ENCODE measurements at regions not wholly inside any gene's neighbourhood (a gene's known extent, or its start where the extent isn't known, plus 50 kb on each side); places are given as distances from the start of the nearest gene placed in this dataset.

DNA sequence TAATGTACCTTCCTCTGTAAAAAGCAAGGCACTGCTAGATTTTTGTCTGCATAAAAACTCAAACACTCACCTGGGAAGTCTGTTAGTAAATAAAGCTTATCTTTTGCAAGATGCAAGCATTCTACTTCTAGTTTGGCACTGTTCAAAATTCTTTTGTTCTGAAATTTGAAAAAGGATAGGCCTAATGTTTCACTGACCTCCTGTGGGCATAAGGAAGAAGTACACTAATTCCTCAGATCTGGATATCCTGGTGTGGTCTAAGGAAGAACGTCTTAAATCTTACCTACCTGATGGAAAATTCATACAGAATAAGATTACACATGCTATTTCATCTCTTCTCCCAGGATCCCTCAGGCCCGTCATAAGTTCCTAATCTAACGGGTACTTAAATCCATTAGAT, 93.5 kb upstream of the CAMK1G start:
- H3K9me3 ChIP-seq (ENCODE audit: control insufficient read depth, insufficient read depth, low read length): no peaks in the 10 kb centered on the region
- no peak overlapping the region for H3K9ac ChIP-seq (ENCODE audit: low read depth, low read length)
- no peaks in the 10 kb centered on the region for H3K36me3 ChIP-seq (ENCODE audit: control insufficient read depth, insufficient read depth, low read length)
- no peaks in the 10 kb centered on the region for H3K4me1 ChIP-seq (ENCODE audit: control insufficient read depth, insufficient read depth, low read length)
- no peak overlapping the region for H3K4me3 ChIP-seq (ENCODE audit: low read depth, low read length)
- no peaks in the 10 kb centered on the region for H3K27me3 ChIP-seq (ENCODE audit: control insufficient read depth, insufficient read depth, low read length)

DNA sequence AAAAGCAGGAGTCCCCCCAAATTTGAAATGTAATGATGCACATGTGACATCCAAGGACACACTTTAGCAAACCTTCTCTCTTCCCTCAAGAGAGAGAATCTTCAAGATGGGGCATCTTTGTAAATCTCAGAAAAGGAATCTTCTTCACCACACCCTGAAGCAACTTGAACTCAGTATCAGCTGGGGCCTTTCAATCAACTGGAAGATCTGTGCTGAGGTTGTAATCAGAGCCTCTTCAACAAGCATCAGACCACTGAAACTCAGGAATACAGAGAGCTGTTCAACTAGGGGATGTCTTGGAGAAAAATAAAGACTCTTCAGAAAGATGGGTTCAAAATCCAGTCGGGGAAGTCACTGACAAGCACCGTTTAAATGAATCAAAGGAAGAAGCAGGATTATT, 92.5 kb upstream of the CAMK1G start:
- Histone ChIP-seq H3K36me3 (ENCODE audit: control insufficient read depth, insufficient read depth, low read length) (no peaks in the 10 kb centered on the region), H3K27me3 (ENCODE audit: control insufficient read depth, insufficient read depth, low read length) (no peaks in the 10 kb centered on the region), H3K9me3 (ENCODE audit: control insufficient read depth, insufficient read depth, low read length) (no peaks in the 10 kb centered on the region), H3K4me1 (ENCODE audit: control insufficient read depth, insufficient read depth, low read length) (no peaks in the 10 kb centered on the region), H3K9ac (ENCODE audit: low read depth, low read length) (no peak overlapping the region), H3K4me3 (ENCODE audit: low read depth, low read length) (no peak overlapping the region)

DNA sequence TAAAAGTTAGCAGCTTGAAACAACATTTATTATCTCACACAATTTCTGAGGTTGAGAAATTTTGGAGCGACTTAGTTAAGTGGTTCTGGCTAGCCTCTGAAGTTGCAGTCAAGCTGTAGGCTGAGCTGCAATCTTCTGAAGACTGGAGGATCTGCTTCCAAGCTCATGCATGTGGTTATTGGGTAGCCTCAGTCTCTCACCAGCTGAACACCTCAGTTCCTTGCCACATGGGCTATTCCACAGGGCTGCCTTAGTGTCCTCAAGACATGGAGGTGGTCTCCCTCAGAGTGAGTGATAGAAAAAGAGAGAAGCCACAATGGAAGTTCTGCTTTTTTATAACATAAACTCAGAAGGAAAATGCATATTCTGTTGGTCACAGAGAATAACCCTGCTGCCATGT, 92.0 kb upstream of the CAMK1G start:
- Histone ChIP-seq H3K4me3 (ENCODE audit: low read depth, low read length) (no peak overlapping the region), H3K4me1 (ENCODE audit: control insufficient read depth, insufficient read depth, low read length) (no peaks in the 10 kb centered on the region), H3K9me3 (ENCODE audit: control insufficient read depth, insufficient read depth, low read length) (no peaks in the 10 kb centered on the region), H3K9ac (ENCODE audit: low read depth, low read length) (no peak overlapping the region), H3K27me3 (ENCODE audit: control insufficient read depth, insufficient read depth, low read length) (no peaks in the 10 kb centered on the region), H3K36me3 (ENCODE audit: control insufficient read depth, insufficient read depth, low read length) (no peaks in the 10 kb centered on the region)

DNA sequence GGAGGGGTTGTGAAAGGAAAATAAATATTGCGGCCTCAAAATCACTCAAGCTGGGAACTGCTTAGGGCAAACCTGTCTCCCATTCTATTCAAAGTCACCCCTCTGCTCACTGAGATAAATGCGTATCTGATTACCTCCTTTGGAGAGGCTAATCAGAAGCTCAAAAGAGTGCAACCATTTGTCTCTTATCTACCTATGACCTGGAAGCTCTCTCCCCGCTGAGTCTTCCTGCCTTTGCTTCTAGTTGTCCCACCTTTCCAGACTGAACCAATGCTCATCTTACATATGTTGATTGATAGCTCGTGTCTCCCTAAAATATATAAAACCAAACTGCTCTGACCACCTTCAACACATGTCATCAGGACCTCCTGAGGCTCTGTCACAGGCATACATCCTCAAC, 91.6 kb upstream of the CAMK1G start:
- no peak overlapping the region for H3K4me3 ChIP-seq (ENCODE audit: low read depth, low read length)

DNA sequence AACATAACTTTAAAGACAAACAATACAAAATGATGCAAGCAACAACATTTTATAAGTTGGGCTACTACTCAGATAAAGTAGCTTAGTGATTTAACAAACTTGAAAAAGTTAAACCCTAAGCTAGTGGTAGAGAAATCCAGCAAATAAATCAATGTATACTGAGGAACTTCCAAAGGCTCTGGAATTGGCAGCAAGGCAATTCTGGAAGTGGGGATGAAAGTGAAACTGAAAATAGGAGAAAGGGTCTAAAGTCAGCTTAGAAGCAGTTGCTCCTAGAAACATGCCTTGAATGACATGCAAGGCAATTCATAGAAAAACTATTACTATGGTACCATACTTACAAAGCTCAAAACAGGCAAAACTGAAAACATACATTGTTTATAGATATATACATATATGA, 90.0 kb upstream of the CAMK1G start:
- Histone ChIP-seq H3K36me3 (ENCODE audit: control insufficient read depth, insufficient read depth, low read length) (no peaks in the 10 kb centered on the region), H3K9ac (ENCODE audit: low read depth, low read length) (no peak overlapping the region), H3K27me3 (ENCODE audit: control insufficient read depth, insufficient read depth, low read length) (no peaks in the 10 kb centered on the region), H3K9me3 (ENCODE audit: control insufficient read depth, insufficient read depth, low read length) (no peaks in the 10 kb centered on the region), H3K4me1 (ENCODE audit: control insufficient read depth, insufficient read depth, low read length) (no peaks in the 10 kb centered on the region), H3K4me3 (ENCODE audit: low read depth, low read length) (no peak overlapping the region)

More for the DNA sequence above, 91.6 kb upstream of the CAMK1G start:
- Histone ChIP-seq H3K27me3 (ENCODE audit: control insufficient read depth, insufficient read depth, low read length) (no peaks in the 10 kb centered on the region), H3K36me3 (ENCODE audit: control insufficient read depth, insufficient read depth, low read length) (no peaks in the 10 kb centered on the region), H3K4me1 (ENCODE audit: control insufficient read depth, insufficient read depth, low read length) (no peaks in the 10 kb centered on the region), H3K9ac (ENCODE audit: low read depth, low read length) (no peak overlapping the region), H3K9me3 (ENCODE audit: control insufficient read depth, insufficient read depth, low read length) (no peaks in the 10 kb centered on the region)

DNA sequence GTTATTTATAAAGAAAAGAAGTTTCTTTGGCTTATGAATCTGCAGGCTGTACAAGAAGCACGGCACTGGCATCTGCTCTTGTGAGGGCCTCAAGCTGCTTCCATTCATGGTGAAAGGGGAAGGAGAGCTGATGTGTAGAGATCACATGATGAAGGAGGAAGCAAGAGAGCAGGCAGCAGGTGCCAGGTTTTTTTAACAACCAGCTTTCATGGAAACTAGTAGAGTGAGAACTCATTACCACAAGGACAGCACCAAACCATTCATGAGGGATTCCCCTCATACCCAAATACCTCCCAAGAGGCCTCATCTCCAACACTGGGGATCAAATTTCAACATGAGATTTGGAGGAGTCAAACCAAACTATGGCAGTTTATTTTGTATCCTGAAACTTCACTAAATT, 85.8 kb upstream of the CAMK1G start:
- no peaks in the 10 kb centered on the region for H3K36me3 ChIP-seq (ENCODE audit: control insufficient read depth, insufficient read depth, low read length)
- no peak overlapping the region for H3K9ac ChIP-seq (ENCODE audit: low read depth, low read length)
- no peak overlapping the region for H3K4me3 ChIP-seq (ENCODE audit: low read depth, low read length)
- no peaks in the 10 kb centered on the region for H3K27me3 ChIP-seq (ENCODE audit: control insufficient read depth, insufficient read depth, low read length)
- H3K4me1 ChIP-seq (ENCODE audit: control insufficient read depth, insufficient read depth, low read length): no peaks in the 10 kb centered on the region
- no peaks in the 10 kb centered on the region for H3K9me3 ChIP-seq (ENCODE audit: control insufficient read depth, insufficient read depth, low read length)

DNA sequence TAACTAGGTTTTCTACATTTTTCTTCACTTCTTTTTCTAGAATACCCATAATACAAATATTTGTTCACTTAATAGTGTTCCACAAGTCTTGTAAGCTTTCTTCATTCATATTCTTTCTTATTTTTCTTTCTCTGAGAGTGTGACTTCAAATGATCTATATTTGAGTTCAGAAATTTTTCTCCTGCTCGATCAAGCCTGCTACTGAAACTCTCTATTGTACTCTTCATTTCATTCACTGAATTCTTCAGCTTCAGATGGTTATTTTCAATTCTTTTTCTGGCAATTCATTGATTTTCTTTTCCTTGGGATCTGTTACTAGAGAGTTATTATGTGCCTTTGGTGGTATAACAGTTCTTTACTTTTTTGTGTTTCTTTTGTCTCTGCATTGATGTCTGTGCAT, 82.5 kb upstream of the CAMK1G start:
- no peaks in the 10 kb centered on the region for H3K4me1 ChIP-seq (ENCODE audit: control insufficient read depth, insufficient read depth, low read length)
- no peaks in the 10 kb centered on the region for H3K36me3 ChIP-seq (ENCODE audit: control insufficient read depth, insufficient read depth, low read length)
- no peaks in the 10 kb centered on the region for H3K9me3 ChIP-seq (ENCODE audit: control insufficient read depth, insufficient read depth, low read length)
- no peak overlapping the region for H3K9ac ChIP-seq (ENCODE audit: low read depth, low read length)
- H3K27me3 ChIP-seq (ENCODE audit: control insufficient read depth, insufficient read depth, low read length): no peaks in the 10 kb centered on the region
- no peak overlapping the region for H3K4me3 ChIP-seq (ENCODE audit: low read depth, low read length)

DNA sequence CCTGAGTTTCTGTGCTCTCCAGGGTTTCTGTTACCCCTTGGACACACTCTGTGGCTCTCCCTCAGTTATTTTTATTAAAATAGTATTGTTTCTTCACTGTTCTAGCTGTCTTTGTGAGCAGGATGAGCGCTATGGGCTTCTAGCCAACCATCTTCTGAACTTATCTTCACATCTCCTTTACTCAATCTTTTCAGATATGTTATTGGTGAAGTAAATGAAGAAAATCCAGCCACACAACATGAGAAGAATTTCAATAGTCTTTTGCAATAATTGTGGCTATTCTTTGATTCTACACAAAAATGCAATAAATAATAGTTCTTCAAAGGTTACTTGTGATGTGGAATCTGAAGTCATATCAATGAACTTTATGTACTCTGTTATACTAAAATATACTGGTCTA, 80.3 kb upstream of the CAMK1G start:
- H3K27me3 ChIP-seq (ENCODE audit: control insufficient read depth, insufficient read depth, low read length): no peaks in the 10 kb centered on the region
- no peak overlapping the region for H3K4me3 ChIP-seq (ENCODE audit: low read depth, low read length)
- H3K9ac ChIP-seq (ENCODE audit: low read depth, low read length): no peak overlapping the region
- H3K4me1 ChIP-seq (ENCODE audit: control insufficient read depth, insufficient read depth, low read length): no peaks in the 10 kb centered on the region
- no peaks in the 10 kb centered on the region for H3K36me3 ChIP-seq (ENCODE audit: control insufficient read depth, insufficient read depth, low read length)
- H3K9me3 ChIP-seq (ENCODE audit: control insufficient read depth, insufficient read depth, low read length): no peaks in the 10 kb centered on the region

DNA sequence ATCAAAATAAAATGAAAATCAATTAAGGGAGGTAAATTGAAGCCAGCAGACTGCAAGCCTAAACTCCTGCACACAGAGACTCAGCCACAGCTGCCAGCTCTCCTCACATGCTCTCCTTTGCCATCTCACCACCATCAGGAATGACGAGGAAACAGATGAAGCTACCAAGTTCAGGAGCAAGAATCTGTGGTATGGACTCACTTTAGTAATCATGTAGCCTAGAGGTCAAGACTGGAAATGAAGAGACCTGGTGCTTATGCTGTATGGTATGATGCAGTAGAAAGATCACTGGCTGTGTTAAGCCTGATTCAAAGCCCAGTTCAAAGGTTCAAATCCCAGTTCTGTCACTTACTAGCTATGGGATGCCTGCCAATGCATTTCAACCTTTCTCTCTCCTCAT, 78.9 kb upstream of the CAMK1G start:
- Histone ChIP-seq H3K36me3 (ENCODE audit: control insufficient read depth, insufficient read depth, low read length) (no peaks in the 10 kb centered on the region), H3K27me3 (ENCODE audit: control insufficient read depth, insufficient read depth, low read length) (no peaks in the 10 kb centered on the region), H3K4me1 (ENCODE audit: control insufficient read depth, insufficient read depth, low read length) (no peaks in the 10 kb centered on the region), H3K9me3 (ENCODE audit: control insufficient read depth, insufficient read depth, low read length) (no peaks in the 10 kb centered on the region), H3K9ac (ENCODE audit: low read depth, low read length) (no peak overlapping the region), H3K4me3 (ENCODE audit: low read depth, low read length) (no peak overlapping the region)

DNA sequence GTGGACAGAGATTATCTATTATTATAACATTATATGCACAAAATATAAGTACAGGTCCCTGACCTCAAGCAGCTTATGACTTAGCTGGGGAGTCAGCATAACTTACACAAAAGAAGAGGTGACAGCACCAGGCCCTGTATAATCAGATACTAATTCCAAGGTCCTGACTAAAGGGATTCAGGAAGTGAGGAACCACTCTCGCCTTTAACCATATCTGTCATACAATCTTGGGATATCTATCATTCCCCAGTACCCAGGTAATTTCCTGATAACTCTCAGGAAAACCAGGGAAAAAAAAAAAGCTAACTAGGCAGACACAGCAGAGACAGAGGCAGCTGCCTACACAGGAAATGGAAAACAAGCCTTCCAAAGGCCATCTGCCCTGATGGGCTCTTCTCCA, 78.5 kb upstream of the CAMK1G start:
- Histone ChIP-seq H3K4me1 (ENCODE audit: control insufficient read depth, insufficient read depth, low read length) (no peaks in the 10 kb centered on the region), H3K36me3 (ENCODE audit: control insufficient read depth, insufficient read depth, low read length) (no peaks in the 10 kb centered on the region), H3K9ac (ENCODE audit: low read depth, low read length) (no peak overlapping the region), H3K27me3 (ENCODE audit: control insufficient read depth, insufficient read depth, low read length) (no peaks in the 10 kb centered on the region), H3K9me3 (ENCODE audit: control insufficient read depth, insufficient read depth, low read length) (no peaks in the 10 kb centered on the region), H3K4me3 (ENCODE audit: low read depth, low read length) (no peak overlapping the region)

DNA sequence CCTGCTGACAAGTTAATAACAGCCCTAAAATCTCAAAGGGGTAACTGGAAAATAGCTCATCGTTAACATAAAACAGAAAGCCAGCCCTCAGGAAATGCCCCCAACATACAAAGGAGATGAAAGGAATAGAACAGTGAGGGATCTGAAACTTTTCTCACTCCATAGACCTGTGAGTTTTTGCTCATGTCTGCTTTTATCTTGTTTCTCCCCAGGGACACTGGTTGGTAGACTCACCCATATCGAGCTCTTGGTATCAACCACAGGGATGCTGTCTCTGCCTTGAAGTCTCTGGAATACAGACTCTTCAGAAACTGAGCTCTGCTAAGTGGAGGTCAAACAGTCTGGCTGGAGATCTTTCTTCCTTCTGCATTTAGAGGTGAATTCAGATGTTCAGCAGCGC, 77.4 kb upstream of the CAMK1G start:
- Histone ChIP-seq H3K36me3 (ENCODE audit: control insufficient read depth, insufficient read depth, low read length) (no peaks in the 10 kb centered on the region), H3K4me3 (ENCODE audit: low read depth, low read length) (no peak overlapping the region), H3K4me1 (ENCODE audit: control insufficient read depth, insufficient read depth, low read length) (no peaks in the 10 kb centered on the region), H3K27me3 (ENCODE audit: control insufficient read depth, insufficient read depth, low read length) (no peaks in the 10 kb centered on the region), H3K9ac (ENCODE audit: low read depth, low read length) (no peak overlapping the region), H3K9me3 (ENCODE audit: control insufficient read depth, insufficient read depth, low read length) (no peaks in the 10 kb centered on the region)

DNA sequence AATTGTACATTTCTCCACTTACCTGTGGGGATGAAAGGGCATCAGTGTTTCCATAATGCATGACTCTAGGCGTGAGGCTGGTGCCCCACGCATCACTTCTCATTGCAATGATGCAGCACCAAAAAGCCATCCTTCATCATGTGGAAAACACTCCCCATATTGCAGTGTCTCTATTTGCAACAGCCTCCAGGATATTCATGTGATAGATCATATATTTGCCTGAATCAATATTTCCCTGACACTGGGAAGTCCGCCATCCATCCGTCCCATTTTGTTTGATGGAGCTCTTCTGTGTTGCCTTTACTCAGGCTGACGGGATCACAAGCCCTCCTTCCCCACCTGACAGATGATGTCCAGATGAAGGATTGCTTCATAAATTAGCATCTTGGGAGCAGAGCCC, 74.5 kb upstream of the CAMK1G start:
- Histone ChIP-seq H3K4me3 (ENCODE audit: low read depth, low read length) (no peak overlapping the region), H3K4me1 (ENCODE audit: control insufficient read depth, insufficient read depth, low read length) (no peaks in the 10 kb centered on the region), H3K9me3 (ENCODE audit: control insufficient read depth, insufficient read depth, low read length) (no peaks in the 10 kb centered on the region), H3K27me3 (ENCODE audit: control insufficient read depth, insufficient read depth, low read length) (no peaks in the 10 kb centered on the region), H3K9ac (ENCODE audit: low read depth, low read length) (no peak overlapping the region), H3K36me3 (ENCODE audit: control insufficient read depth, insufficient read depth, low read length) (no peaks in the 10 kb centered on the region)

DNA sequence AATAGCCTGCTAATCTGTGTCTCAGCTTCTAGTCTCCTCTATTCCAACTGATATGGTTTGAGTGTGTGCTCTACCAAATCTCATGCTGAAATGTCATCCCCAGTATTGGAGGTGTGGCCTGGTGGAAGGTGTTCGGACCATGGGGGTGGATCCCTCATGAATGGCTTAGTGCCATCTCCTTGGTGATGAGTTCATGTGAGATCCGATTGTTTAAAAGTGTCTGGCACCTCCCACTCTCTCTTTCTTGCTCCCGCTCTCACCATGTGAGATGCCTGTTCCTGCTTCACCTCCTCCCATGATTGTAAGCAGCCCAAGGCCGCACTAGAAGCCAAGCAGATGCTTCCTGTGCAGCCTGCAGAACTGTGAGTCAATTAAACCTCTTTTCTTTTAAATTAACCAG, 73.5 kb upstream of the CAMK1G start:
- Histone ChIP-seq H3K4me1 (ENCODE audit: control insufficient read depth, insufficient read depth, low read length) (no peaks in the 10 kb centered on the region), H3K36me3 (ENCODE audit: control insufficient read depth, insufficient read depth, low read length) (no peaks in the 10 kb centered on the region), H3K9me3 (ENCODE audit: control insufficient read depth, insufficient read depth, low read length) (no peaks in the 10 kb centered on the region), H3K27me3 (ENCODE audit: control insufficient read depth, insufficient read depth, low read length) (no peaks in the 10 kb centered on the region), H3K9ac (ENCODE audit: low read depth, low read length) (no peak overlapping the region), H3K4me3 (ENCODE audit: low read depth, low read length) (no peak overlapping the region)
